GM12875 (cell line): ENCODE measurements at regions not wholly inside any gene's neighbourhood (a gene's known extent, or its start where the extent isn't known, plus 50 kb on each side); places are given as distances from the start of the nearest gene placed in this dataset.

Experiments used
- H3K4me3 ChIP-seq: one replicate; pipeline ENCODE4 v1.5.1; 2011; ENCODE audit warnings: low read depth, low read length, control low read depth
- TF ChIP-seq, protein P1 (sequence below): IDR thresholded peaks from 2 replicates; pipeline ENCODE4 v1.5.1; 2011; ENCODE audit warnings: low read depth, mild to moderate bottlenecking, control low read depth, inconsistent platforms, low read length, moderate library complexity, borderline replicate concordance; ENCODE audit not compliant: insufficient read depth

DNA sequence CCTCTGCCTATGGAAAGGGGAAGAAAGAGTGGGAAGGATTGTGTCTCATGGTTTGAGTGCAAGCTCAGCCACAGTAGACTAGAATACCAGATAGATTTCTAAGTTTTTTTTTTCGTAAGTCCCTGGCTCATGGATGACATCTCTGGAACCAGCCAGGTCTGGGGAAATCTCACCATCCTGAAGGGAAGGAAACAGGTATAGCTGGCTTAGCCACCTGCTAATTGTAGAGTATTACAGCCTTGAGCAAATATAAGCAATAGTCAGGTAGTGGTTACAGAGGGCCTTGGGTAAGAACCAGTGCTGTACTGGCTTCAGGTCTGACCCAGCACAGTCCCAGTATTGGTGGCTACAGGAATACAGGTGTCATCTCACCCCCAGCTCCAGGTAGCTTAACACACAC, 500.9 kb upstream of the PRMT6 start:
- H3K4me3 ChIP-seq = no peak overlapping the region
- TF ChIP-seq, protein P1, sequence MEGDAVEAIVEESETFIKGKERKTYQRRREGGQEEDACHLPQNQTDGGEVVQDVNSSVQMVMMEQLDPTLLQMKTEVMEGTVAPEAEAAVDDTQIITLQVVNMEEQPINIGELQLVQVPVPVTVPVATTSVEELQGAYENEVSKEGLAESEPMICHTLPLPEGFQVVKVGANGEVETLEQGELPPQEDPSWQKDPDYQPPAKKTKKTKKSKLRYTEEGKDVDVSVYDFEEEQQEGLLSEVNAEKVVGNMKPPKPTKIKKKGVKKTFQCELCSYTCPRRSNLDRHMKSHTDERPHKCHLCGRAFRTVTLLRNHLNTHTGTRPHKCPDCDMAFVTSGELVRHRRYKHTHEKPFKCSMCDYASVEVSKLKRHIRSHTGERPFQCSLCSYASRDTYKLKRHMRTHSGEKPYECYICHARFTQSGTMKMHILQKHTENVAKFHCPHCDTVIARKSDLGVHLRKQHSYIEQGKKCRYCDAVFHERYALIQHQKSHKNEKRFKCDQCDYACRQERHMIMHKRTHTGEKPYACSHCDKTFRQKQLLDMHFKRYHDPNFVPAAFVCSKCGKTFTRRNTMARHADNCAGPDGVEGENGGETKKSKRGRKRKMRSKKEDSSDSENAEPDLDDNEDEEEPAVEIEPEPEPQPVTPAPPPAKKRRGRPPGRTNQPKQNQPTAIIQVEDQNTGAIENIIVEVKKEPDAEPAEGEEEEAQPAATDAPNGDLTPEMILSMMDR = no peak

DNA sequence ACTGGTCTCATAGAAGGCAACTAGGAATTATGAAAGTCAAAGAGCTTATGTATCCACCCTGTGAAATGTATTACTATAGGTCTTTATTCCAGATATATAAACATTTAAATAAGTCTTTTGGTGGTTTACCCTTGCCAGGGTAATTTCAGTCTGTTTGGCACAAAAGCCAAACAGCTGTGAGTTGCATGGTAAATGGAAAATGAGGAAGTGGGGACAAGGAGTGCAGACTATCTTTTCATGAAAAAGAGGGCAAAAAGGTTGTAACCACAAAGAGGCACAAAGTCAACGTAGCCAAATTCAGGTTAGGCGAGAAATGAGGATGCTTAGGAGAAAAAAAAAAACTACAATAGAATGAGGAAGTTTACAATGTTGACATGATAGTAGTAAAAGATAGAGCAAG, 492.3 kb upstream of the PRMT6 start:
- TF ChIP-seq, protein P1 = no peak
- no peak overlapping the region for H3K4me3 ChIP-seq

DNA sequence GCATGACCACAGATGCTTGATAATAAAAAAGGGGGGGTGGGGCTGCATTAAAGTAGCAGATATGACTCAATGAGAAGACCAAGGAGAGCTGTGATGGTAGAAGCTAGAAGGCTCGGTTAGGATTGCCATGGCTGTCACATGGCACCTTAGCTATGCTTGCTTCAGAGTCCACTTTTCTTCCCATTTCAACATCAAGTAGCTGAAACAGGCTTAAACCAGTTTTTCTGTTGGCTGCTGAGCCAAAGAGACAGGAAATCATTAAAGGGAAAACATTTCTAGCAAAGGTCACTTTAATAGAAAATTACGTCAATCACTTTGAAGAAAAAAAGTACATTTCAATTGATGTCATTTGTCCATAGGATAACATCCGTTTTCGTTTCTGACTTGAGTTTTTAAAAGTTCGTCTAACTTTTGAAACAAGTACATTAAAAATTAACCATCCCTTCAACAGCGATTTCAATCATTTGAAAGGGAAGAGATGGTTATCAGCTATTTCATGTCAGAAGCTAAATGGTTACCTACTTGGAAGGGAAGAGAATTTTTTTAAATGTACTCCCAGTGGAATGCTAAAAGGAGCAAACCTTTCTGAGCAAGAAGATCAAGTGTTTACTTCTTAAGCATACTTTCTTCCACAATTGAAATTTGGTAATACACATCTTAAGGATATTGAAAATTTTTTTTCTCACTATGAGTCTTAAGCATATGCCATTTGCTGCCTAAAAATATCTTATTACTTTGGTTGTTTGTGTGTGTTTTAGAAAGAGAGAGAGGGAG, 488.1 kb upstream of the PRMT6 start:
- no peak overlapping the region for H3K4me3 ChIP-seq
- TF ChIP-seq, protein P1 = no peak

DNA sequence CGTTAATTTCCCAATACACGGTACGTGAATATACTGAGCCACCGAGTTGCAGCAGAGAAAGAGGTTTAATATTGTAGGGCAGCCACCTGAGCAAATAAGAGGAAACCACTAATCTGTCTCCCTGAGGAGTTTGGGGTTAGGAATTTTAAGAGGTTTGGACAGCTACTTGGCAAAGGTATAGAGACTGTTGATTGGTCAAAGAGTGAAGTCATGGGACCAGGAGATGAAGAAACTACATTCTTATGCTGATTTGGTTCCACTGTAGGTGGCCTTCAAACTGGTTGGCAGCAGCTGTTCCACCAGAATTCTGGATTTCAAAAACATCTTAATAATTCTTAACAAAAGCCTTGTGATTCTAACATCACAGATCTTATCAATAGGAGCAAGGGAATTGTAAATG, 485.4 kb upstream of the PRMT6 start:
- TF ChIP-seq, protein P1 = no peak
- H3K4me3 ChIP-seq = no peak overlapping the region

DNA sequence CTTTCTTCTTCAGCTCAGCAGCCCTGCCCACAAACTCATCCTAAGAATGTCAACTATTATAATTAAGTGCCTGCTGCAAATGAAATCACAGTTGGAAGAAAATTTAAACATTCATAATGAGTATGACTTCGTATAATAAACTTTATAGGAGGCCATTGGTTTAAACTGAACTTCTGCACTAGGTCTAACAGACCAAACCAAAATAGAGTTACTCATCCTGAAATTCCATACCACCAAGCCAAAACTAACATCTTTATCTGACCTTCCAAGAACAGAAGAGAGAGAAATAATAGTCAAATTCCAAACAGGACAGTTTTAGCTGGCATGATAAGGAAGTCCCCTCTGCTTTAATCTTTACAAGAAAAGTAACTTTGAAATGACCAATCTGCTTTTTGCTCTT, 472.4 kb upstream of the PRMT6 start:
- TF ChIP-seq, protein P1 = no peak
- no peak overlapping the region for H3K4me3 ChIP-seq

DNA sequence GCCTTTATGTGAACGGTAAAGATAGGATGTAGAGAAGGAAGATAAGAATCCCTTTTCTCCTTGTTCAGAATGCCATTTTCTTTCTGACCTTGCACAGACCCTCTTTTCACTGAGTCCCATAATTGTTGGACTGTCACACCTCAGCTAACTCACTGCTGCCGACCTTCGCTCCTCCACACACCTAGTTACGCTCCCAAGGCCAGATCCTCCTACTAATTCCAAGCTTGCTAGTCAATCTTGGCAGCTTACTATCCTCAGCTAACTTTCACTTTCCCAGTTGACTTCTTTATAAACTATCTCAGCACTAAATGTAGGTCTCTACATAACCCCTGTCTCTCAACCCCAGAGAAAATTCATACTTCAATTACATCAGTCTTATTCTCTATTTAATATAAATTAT, 471.8 kb upstream of the PRMT6 start:
- TF ChIP-seq, protein P1 = no peak
- H3K4me3 ChIP-seq = no peak overlapping the region

DNA sequence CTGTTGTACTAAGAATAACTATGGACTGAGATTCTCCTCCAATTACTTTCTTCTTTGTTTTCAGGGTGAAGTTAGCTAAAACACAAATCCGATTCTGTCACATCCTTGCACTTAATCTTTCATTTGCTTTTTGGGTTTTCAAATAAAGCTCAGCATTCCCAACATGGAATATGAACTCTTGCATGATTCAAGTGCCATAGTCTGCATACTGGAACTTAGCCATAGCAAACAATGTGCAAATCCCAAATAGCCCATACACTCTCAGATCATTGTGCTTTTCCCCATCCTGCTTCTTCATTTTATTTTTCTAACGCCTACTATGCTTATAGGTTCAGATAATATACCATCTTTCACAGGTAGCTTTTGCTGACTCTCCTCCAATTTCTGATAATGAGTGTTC, 455.8 kb upstream of the PRMT6 start:
- H3K4me3 ChIP-seq = no peak overlapping the region
- TF ChIP-seq, protein P1 = no peak
